GM19438 (cell line): ENCODE measurements at regions not wholly inside any gene's neighbourhood (a gene's known extent, or its start where the extent isn't known, plus 50 kb on each side); places are given as distances from the start of the nearest gene placed in this dataset.
"Not testable (repeated sequence)": the region's sequence is repeated elsewhere in the genome, so short reads cannot be mapped to it uniquely, and the experiment has no call there.

Experiments used
- ATAC-seq: cut with Tn5 transposase; IDR thresholded peaks from one replicate; pipeline ENCODE4 v1.9.1; 2021; ENCODE audit warnings: low read depth; ENCODE audit not compliant: unreplicated experiment

DNA sequence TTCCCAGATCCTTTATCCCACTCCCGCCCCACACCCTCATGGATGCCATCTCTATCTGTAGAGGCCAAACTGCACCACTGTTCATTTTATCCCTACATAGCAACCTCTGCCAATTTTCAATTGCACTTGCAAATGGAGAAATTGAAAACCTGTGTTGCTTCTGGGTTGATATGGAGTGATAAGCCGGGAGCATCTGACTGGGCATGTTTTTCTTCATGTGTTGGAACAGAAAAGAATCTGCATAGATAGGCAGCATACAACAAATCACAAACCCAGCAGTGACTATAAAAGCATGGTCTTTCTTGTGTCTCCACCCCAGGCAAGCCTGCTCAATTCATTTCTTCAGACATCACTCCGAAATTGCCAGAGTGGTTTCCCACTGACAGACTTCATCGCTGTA is 608.8 kb upstream of the CAMK1G start:
- no peak for ATAC-seq

DNA sequence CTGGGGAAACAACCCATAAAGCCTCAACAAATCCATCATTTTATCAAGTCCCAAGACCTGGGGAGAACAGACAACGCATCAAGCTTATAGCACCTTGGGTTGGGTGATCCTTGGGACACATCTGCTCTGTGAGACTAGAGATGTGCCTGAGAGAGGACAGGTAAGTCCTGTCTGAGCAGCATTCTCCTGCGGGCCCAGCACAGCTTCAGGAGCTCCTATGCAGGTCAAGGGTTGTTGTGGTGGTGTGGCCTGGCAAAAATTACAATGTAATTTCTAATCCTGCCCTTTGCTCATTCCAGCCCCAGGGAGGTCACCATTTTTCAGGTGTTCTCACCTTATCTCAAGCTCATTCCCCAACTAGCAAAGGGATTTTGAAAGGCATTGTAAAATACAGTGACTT is 608.1 kb upstream of the CAMK1G start:
- ATAC-seq: no peak

DNA sequence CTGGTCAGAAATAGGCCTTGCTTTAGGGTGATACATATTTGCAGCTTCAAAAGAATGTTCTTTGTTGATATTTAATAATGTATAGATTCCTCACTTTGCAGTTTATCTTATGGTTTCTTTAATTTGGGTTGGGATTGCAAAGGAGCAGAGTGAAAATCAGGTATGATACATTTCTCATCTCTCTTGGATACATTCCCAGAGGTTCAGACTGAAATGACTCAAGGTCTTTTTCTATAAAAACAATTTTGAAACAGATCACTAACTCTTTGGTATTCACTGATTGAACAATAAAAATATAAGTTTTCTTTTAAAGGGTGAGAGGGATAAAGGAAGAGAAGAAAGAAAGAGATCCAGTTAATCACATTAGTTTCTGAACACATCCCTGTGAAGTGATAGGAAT is 606.5 kb upstream of the CAMK1G start:
- ATAC-seq: no peak

DNA sequence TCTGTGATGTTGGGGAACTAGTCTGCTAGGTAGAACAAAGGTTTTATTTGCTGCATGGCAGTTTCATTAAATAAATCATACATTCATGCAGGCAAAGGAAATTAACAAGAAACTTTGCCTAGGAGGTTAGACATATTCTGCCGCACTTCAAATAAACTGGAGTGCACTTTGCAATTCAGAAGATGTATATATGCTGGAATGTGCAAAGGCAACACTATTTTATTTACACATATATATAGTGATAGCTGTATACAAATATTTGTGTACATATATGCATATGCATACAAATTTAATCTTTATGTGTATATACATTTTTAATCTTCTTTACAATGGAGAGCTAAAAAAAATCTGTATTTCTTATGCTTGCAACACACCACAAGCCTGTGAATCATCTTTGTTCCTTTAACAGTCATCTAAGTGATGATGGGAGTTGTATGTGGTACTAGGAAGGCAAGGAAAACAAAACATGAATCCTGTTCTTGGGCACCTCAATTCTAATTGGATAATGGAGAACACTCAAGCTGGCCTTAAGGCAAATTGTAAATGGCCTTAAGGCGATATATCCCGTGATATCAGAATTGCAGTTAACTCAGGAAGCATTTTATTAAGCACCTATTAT is 605.8 kb upstream of the CAMK1G start:
- ATAC-seq: no peak

DNA sequence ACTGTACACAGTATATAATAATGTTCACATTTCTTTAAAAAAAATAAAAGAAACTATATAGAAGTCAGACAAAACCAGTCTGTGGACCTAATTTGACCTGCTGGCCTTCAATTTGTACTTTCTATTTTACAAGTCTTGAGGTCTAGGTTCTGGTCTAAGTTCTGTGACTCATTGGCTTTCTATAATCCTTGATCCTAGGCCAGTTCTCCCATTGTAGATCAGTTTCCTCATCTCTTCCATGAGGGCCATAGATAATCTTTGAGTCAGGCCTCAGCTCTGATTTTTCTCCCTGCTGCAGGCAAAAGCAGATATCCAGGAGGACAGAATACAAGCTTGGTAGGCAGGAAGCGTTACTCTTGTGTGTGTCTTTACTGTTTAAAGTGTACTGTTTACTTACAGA is 603.7 kb upstream of the CAMK1G start:
- ATAC-seq: no peak

DNA sequence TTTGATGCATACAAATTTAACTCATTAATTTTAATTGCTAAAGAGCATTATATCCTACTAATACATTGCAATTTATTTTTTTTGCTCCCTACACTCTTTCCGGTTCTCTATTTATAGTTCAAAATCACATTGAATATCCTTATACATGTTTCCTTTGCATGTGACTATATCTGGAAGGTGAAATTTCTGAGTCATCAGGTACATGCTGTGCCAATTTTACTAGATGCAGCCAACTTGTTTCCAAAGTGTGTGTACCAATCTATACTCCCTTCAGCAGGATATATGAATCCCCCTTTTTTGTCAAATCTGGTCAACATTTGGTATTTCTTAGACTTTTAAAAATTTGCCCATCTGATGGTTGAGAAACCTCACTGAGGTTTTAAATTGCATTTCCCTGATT is 602.9 kb upstream of the CAMK1G start:
- no peak for ATAC-seq

DNA sequence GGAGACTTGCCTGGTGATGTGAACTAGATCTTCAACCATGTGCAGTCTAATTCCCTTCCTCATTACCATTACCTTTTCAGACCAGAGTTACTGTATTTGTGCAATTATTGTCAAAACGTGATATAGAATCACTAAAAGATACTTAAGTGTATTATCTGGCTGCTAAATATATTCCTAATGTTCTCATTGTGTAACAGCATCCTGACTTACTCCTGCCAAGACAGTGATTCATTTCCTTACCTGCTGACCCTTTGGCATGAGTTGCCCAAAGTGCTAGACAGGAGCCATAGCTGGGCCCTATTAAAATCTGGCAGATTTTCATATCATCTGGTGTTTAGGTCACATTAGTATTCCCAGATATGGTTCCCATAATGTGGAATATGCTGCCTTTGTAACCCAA is 598.3 kb upstream of the CAMK1G start:
- ATAC-seq: no peak

DNA sequence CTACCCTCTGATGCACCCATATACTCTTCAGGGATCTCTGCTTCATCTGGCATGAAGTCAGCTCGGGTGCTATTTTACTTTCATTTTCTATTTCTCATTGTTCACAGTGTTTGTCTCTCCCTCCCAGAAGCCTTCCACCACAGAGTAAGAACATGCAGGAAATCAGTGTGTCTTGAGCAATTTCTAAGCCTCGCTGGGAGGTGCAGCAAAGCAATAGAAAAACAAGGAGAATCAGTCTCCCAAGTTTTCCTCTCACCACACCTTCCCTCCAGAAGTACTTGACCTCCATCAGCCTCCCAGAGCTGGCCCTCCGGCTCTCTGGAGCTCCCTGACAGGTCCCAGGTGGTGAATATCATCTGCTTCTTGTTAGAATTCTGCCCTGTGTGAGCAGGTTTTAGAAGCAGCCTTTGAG is 594.7 kb upstream of the CAMK1G start:
- peak; percentile 99 for ATAC-seq

DNA sequence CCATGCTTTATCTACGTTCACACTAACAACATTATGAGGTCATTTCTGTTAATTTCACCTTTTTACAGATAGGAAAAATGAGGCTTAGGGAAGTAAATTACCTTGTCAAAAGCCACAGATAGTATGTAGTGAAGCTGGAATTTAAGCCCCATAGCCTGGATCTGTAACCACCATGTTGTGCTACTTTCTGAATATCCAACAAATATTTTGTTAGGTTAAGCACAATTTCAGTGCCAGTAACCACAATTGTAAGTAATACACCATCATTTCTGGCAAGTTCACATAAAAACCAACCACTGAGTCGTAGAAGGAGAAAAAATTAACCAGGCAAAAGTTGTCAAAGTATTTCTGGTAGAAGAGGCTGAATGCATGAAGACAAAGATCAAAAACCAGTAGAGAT is 593.1 kb upstream of the CAMK1G start:
- no peak for ATAC-seq

DNA sequence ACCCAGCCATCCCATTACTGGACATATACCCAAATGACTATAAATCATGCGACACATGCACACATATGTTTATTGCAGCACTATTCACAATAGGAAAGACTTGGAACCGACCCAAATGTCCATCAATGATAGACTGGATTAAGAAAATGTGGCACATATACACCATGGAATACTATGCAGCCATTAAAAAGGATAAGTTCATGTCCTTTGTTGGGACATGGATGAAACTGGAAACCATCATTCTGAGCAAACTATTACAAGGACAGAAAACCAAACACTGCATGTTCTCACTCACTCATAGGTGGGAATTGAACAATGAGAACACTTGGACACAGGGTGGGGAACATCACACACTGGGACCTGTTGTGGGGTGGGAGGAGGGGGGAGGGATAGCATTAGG is 586.5 kb upstream of the CAMK1G start:
- ATAC-seq: not testable (repeated sequence)

DNA sequence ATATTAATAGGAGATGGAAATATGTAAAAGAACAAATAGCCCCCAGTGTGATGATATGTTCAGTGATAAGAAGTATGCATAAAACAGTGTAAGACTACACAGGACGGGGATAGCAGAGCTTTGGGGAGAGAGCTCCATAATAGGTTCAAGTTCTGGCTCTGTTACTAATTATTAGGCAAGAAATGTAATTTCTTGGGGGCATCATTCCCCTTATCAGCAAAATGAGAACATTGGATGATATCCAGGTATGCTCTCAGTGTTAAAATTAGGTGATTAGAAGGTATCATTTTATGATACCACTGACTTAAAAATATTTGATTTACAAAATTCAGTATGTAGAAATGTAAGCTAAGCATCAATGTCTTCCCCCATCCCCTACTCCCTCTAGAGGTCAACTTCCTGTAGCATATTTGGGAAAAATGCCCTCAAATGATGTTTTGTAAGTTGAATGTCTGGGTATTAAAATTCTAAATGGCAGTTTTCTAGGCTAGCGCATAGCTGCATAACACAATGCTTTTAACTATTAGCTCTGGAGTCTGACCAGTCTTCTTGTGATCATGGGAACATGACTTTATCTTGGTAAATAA is 585.7 kb upstream of the CAMK1G start:
- ATAC-seq: no peak

DNA sequence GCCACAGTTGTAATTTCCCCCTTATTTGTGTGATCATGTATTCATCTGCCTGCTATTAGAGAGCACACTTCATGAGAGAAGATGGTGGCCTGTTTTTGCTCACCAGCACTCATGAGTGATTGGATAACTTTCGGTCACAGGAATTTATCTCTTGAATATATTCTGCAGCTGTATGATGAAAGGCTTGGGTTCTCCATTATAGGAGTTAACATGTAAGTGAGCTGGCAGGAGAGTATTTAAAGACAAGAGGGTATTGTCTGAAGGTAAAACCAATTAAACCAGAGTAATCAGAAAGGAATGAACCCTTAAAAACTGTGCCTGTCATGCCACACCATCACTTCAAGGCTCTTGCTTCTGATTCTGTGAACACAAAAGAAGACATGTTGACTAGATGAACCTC is 574.9 kb upstream of the CAMK1G start:
- ATAC-seq: no peak

DNA sequence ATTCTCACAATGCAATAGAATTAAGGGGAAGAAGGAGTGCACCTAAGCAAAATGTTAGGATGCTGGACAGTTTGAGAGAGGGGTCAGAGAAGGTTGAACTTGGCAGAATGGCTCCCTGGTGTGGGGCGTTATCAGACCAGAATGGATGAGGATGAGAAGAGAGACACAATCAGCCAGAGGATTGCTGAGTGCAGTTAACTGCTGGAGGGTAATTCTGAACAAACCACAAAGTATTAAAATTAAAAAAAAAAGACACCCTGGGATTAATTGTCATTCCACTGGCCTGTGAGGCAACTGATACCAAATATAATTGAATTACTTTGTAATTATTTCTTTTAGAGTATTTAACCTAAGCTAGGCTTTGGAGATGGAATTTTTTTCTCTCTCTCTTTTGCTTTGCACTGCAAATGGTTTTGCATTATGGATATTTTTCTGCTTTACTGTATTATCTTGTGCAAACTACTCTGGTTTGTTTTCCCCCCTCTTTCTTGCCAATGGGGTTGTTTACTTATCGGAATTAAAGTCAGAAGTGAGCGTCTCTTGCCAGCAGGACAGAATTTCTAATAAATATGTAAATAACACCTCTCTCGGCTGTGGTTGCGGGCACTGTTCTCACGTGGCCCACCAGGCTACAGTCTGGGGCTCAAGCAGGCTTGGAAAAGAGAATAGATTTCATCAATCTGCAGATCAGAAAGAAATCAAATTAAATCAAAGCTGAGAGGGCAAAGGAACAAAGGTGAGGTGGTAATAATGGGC is 572.9 kb upstream of the CAMK1G start:
- ATAC-seq: no peak

DNA sequence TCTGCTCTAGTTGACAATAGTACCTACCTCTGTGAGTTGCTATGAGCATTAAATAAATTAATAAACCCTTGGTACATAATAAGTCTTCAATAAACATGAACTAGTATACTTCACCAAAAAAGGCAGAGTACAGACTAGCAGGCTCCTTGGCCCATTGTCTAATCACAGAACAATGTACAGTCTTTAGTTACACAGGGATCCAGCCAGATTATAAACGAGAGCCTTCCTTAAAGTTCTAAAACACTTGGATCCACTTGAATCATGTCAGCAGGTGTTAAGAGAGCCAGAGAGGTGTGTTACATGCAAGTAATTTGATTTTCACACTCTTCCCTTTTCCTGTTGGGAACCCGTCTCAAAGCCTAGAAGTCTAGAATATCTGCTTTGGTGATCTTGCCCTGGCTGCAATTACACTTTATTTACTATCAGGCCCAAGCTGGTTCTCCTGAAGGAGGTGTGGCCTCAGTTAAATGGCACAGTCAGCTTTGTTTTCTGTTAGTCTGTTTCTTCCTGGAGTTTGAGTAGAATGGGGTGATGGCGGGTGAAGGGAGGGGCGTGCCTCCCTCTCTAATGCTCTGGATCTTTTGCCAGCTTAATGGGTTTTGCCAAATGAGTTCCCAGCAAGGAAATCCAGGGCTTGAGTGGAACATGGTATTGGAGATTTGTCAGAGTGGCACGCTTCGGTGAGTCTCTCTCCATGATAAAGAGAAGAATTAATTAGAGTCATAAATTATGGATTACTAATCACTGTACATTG is 570.9 kb upstream of the CAMK1G start:
- no peak for ATAC-seq

DNA sequence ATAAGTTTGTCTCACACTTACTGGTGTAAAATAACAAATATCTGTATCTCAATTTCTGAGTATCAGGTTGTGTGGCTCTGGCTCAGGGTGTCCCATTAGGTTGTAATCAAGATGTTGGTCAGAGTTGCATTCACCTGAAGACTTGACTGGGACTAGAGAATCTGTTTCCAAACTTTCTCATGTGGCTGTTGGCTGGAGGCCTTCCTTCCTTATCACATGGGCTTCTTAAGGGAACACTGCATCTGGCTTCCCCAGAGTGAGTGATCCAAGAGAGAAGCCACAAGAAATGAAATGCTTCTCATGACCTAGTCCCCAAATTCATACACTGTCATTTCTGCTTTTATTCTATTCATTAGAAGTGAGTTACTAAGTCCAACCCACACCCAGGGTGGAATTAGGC is 568.4 kb upstream of the CAMK1G start:
- no peak for ATAC-seq

DNA sequence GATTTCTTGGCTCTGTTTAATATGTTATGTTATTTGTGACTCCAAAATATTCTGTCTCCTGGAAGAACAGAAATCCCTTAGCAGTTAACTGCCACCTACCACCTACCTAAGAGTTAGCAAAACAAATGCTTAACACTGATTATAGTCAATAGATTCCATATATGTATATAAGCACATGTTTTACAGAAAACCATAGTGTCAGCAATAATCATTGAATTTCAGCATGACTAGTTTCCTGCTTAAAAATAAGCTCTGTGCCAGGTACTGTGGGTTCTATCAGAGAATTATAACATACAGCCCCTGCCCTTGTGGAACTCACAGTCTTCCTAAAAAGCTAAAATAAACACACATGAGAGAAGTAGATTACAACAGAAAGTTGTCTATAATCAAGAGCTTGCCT is 561.9 kb upstream of the CAMK1G start:
- no peak for ATAC-seq

DNA sequence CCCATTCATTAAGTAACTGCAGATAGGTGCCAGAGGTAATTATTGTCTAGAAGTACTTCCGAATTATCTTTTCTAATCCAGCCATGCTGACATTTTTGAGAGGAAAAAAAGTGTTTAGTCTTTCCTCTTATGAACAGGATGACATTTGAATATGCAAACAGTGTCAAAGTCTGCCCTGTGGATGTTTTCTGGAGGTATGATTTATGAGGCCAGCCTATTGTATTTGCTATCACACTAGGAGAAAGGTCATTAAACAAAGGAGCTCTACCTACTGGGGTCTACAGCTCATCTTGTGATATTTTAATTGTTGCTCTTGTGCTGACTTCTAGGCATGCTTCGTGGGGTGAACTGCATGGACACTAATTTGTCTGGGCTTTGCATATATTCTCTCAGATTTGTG is 559.7 kb upstream of the CAMK1G start:
- no peak for ATAC-seq

DNA sequence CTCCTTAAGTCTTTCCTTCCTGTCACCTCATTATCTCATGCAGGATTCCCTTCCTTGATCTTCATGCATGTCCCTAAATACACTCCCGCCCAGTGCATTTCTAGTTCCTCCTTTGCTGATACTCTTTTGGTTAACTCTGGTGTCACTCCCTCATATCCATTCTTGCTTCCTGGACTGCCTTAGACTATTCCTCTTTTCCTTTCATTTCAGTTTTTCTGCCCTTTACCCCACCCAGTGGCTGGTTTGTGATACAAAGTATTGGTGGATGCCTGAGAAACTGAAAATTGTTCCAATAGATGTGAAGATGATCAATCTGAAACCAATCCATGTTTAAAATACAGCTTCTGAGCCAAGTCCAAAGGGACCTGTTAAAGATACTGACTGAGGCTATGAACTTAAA is 553.8 kb upstream of the CAMK1G start:
- no peak for ATAC-seq

DNA sequence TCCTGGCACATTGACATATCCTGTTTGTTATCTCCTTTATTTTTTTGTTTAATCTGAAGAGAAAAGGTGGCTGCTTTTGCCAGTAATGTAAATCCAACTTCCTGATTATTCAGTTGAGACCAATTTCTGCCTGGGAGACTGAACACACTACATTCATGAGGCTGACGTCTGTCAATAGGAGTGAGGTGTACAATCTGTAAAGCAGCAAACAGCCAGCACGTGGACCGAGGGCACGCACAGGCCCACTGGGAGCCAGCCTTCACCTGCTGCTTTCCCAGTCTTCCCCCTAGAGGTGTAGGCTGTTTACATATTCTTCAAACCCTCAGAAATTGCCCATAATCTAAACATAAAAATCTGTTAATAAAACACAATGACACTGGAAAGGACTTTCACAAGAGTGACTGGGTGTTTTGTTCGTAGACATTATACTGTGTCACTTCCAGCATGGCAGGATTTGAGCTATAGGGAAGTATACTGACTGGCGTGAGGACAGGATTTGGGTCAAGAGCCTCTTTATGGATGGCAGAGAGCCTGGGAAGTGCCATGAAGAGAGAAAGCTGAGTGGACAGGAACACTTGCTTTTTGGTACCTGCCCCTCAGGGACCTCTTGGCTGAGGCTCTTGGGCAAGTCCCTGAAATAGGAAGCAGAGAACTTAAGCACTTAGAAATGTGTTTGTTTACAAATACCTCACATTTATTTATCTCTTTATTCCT is 552.9 kb upstream of the CAMK1G start:
- no peak for ATAC-seq

DNA sequence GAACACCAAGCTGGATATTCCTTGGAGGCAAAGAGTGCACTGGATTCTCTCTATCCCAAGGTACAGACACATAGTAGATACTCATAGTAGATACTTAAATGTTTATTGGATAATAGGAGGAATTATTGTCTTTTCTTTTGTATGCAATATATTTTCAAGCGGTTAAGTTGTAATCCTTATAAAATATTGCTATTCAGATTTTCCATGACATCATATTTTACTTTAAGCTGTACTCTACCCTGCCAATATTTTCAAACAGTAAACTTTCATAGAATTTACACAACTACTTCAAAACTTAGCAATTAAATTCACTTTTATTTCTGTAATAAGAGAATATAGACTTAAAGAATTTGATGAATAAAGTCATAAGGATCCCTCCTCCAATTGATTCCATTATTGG is 546.5 kb upstream of the CAMK1G start:
- ATAC-seq: no peak

DNA sequence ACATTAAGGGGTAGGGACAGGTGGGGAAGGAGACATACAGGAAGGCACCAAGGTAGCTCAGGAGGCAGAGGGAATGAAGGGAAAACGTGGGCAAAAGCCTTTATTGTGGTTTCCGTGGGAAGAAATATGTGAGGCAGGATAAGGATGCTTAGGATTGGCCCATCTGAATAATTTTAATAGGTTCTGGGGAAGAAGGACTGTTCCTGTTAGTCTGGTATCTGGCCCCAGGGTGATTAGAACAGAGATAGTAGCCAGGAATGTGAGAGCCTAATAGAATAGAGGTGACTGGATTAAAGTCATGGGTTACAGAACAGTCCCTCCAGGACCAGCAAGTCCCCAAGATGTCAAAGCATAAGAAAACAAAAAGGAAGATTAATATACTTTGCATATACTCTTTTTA is 545.2 kb upstream of the CAMK1G start:
- ATAC-seq: no peak
